ENCODE measurements at regions not wholly inside any gene's neighbourhood (a gene's known extent, or its start where the extent isn't known, plus 50 kb on each side); places are given as distances from the start of the nearest gene placed in this dataset.

DNA sequence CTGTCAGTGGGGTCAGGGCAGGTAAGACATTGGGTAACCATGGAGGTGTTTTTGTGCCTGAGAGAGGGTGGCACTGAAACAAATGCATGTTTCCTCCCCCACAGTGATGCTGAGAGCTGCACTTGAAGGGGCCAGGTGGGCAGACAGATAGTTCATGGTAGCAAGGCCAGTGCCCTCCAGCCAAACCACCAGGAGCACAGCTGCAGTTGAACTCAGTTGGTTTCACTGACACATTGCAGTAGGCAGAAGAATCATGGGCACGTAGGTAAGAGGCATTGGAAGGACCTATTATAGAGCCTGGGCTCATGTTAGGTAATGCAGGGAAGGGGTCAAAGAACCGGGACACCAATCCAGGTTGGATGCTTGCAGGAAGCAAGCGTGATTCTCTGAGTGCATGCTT lies 93.2 kb upstream of the ARL4C start:
- WGBS, result 84% methylated on average over 3 of the region's 3 CpGs
- H3K4me1 ChIP-seq (replicated peaks), result no peaks in the 10 kb centered on the region
- intact Hi-C loops (cut with DNase I), result no loop called here
- H3K36me3 ChIP-seq, result no peaks in the 10 kb centered on the region
- H3K27ac ChIP-seq, result no peak overlapping the region
- no peaks in the 10 kb centered on the region for H3K27me3 ChIP-seq (replicated peaks; ENCODE audit: insufficient read depth)
- no peak for DNase-seq (ENCODE audit: low spot score)
- no peak overlapping the region for H3K4me3 ChIP-seq
- TF ChIP-seq, protein P1, sequence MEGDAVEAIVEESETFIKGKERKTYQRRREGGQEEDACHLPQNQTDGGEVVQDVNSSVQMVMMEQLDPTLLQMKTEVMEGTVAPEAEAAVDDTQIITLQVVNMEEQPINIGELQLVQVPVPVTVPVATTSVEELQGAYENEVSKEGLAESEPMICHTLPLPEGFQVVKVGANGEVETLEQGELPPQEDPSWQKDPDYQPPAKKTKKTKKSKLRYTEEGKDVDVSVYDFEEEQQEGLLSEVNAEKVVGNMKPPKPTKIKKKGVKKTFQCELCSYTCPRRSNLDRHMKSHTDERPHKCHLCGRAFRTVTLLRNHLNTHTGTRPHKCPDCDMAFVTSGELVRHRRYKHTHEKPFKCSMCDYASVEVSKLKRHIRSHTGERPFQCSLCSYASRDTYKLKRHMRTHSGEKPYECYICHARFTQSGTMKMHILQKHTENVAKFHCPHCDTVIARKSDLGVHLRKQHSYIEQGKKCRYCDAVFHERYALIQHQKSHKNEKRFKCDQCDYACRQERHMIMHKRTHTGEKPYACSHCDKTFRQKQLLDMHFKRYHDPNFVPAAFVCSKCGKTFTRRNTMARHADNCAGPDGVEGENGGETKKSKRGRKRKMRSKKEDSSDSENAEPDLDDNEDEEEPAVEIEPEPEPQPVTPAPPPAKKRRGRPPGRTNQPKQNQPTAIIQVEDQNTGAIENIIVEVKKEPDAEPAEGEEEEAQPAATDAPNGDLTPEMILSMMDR (IDR thresholded peaks at IDR 0.05), result no peak
- TF ChIP-seq POLR2AphosphoS5 (IDR thresholded peaks at IDR 0.05), result no peak
- no peaks in the 10 kb centered on the region for H3K9me3 ChIP-seq

DNA sequence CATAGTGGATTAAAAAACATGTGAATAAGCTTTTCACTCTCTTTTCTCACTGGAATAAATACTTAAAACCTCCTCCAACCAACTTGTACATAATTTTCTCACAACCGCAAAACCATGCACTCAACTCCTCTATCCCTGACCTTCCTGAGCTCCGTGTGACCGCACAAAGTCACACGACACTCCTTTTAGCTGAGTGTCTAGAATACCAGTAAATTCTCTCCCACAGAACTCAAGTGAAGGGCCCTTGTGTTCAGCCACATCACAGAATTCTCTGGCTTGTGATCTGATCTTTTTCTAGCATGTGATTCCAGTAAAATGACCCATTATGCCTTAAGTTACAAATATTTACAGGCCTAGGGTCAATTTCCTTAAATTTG lies 91.2 kb upstream of the ARL4C start:
- no peak overlapping the region for H3K27ac ChIP-seq
- H3K27me3 ChIP-seq (replicated peaks; ENCODE audit: insufficient read depth), result no peaks in the 10 kb centered on the region
- intact Hi-C loops (cut with DNase I), result no loop called here
- no peak overlapping the region for H3K4me3 ChIP-seq
- no peaks in the 10 kb centered on the region for H3K4me1 ChIP-seq (replicated peaks)
- no peaks in the 10 kb centered on the region for H3K9me3 ChIP-seq
- no peak for TF ChIP-seq POLR2AphosphoS5 (IDR thresholded peaks at IDR 0.05)
- DNase-seq (ENCODE audit: low spot score), result no peak
- H3K36me3 ChIP-seq, result no peaks in the 10 kb centered on the region
- WGBS, result 97% methylated on average over 4 of the region's 4 CpGs

DNA sequence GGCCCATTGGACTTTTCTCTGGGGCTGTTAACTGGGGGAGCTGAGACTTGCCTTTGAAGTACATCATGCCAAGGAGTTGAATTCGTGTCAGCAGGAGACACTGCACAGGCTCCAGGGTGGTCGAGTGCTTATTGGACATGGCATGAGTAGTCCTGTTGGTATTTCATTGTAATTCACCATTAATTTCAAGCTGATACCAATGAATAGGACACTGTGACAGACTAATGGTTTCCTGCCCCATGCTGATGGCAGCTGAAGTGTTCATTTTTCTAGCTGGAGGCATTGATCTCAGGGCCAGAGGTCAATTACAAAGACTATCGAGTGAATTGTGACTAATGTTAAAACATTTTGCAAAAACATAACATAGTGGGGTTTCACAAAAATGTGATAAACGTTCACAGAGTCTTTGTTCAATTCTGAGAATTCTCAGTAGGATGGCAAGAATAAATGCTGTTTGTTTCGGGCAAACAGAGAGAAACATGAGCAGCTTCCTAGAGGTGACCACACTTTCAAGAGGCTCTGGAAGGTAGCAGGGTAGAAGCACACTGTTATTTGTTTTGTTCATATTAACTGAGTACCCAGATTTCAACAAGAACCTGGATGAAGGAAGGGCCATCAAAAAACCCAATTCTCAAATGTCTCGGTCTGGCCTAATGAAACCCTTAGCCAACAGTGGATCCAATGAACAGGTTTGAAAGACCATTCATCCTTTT lies 90.6 kb upstream of the ARL4C start:
- Histone ChIP-seq H3K9me3 (no peaks in the 10 kb centered on the region), H3K36me3 (no peaks in the 10 kb centered on the region), H3K4me1 (replicated peaks) (no peaks in the 10 kb centered on the region), H3K27me3 (replicated peaks; ENCODE audit: insufficient read depth) (no peaks in the 10 kb centered on the region), H3K4me3 (no peak overlapping the region), H3K27ac (no peak overlapping the region)
- TF ChIP-seq, protein P1 (IDR thresholded peaks at IDR 0.05), result no peak
- TF ChIP-seq POLR2AphosphoS5 (IDR thresholded peaks at IDR 0.05) (no peak), POLR2A (IDR thresholded peaks at IDR 0.05) (no peak)
- intact Hi-C loops (cut with DNase I), result no loop called here
- DNase-seq (ENCODE audit: low spot score), result no peak
- WGBS, result 71% methylated on average over 6 of the region's 6 CpGs

DNA sequence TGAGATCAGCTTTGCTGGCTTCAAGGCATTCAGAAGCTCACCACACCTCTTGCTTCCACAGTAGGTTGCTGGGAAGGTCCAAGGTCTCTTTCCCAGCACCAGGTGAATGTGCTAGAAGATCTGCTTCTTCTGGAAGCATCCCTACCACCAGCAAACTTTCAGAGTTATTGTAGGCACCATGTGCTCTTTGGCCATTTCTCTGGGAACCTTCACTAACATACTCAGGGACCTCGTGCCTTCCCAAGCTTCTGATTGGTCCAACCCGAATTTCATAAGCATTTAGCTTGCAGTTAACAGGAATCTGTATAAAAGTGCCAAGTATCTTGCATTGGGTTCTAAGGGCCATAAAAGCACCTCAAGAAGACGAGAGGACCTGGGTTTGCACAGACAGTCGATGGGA lies 86.5 kb upstream of the ARL4C start:
- WGBS, result 88% methylated on average over 4 of the region's 4 CpGs
- no peak overlapping the region for H3K27ac ChIP-seq
- no peaks in the 10 kb centered on the region for H3K9me3 ChIP-seq
- TF ChIP-seq, protein P1 (IDR thresholded peaks at IDR 0.05), result no peak
- intact Hi-C loops (cut with DNase I), result no loop called here
- H3K4me3 ChIP-seq, result no peak overlapping the region
- no peak for DNase-seq (ENCODE audit: low spot score)
- no peaks in the 10 kb centered on the region for H3K36me3 ChIP-seq
- H3K27me3 ChIP-seq (replicated peaks; ENCODE audit: insufficient read depth), result no peaks in the 10 kb centered on the region
- no peaks in the 10 kb centered on the region for H3K4me1 ChIP-seq (replicated peaks)

DNA sequence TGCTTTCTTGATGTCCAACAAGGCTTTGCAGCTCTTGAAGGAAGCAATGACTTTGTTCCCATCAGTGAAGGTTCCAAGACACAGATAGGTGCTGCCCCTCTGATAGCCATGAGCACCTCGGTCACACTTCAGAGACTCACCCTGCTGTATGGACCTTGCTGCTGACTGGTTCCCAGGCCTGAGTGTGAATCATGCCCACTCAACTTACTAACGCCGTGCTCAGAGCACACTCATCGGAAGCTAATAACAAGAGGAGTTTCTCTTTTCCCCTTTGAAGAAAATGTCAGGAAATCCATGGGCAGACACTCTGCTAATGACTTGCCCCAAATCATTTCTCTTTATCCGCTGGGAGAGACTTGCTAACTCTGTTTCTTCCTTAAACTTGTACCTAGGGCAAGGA lies 83.8 kb upstream of the ARL4C start:
- no peak for DNase-seq (ENCODE audit: low spot score)
- no peak overlapping the region for H3K4me3 ChIP-seq
- no peaks in the 10 kb centered on the region for H3K4me1 ChIP-seq (replicated peaks)
- TF ChIP-seq POLR2AphosphoS5 (IDR thresholded peaks at IDR 0.05) (no peak), POLR2A (IDR thresholded peaks at IDR 0.05) (no peak)
- TF ChIP-seq, protein P1 (IDR thresholded peaks at IDR 0.05), result no peak
- no peaks in the 10 kb centered on the region for H3K27me3 ChIP-seq (replicated peaks; ENCODE audit: insufficient read depth)
- WGBS, result 100% methylated on average over 5 of the region's 5 CpGs
- H3K36me3 ChIP-seq, result no peaks in the 10 kb centered on the region
- no peak overlapping the region for H3K27ac ChIP-seq
- intact Hi-C loops (cut with DNase I), result no loop called here
- no peaks in the 10 kb centered on the region for H3K9me3 ChIP-seq
